ENCODE measurements at regions not wholly inside any gene's neighbourhood (a gene's known extent, or its start where the extent isn't known, plus 50 kb on each side); places are given as distances from the start of the nearest gene placed in this dataset.

- Histone ChIP-seq H3K9me2 (ENCODE audit: insufficient read depth) (no peaks in the 10 kb centered on the region), H2AFZ (ENCODE audit: low read depth, low read length, poor library complexity, severe bottlenecking) (no peak overlapping the region), H3K79me2 (ENCODE audit: insufficient read depth, low read length) (no peaks in the 10 kb centered on the region), H3K4me1 (ENCODE audit: control insufficient read depth in 1 of 2, insufficient read depth in 2 of 2, low read length in 2 of 2) (no peaks in the 10 kb centered on the region), H4K20me1 (ENCODE audit: insufficient read depth) (no peaks in the 10 kb centered on the region), H3K4me2 (ENCODE audit: low read length) (no peak overlapping the region), H3K27ac (ENCODE audit: low read depth, low read length) (no peak overlapping the region), H3K9ac (ENCODE audit: low read length) (no peak overlapping the region), H3K27me3 (ENCODE audit: insufficient read depth, low read length) (no peaks in the 10 kb centered on the region), H3K9me3 (ENCODE audit: control insufficient read depth in 1 of 2, insufficient read depth in 1 of 2, low read depth in 1 of 2, low read length in 2 of 2) (peaks cover 6 to 7% of the 10 kb centered on the region in 2 experiments; a peak in 1 of 4 replicates), H3K36me3 (ENCODE audit: control insufficient read depth in 1 of 2, insufficient read depth in 2 of 2, low read length in 2 of 2) (no peaks in the 10 kb centered on the region), H3K4me3 (replicated peaks in 1 of 2; ENCODE audit: low read depth in 1 of 2, low read length in 2 of 2) (no peak overlapping the region)
- TF ChIP-seq EZH2 (IDR thresholded peaks at IDR 0.05) = no peak
- TF ChIP-seq SIN3A (IDR thresholded peaks at IDR 0.05; ENCODE audit: low read depth) = no peak
- no peak for TF ChIP-seq MAX (IDR thresholded peaks at IDR 0.05)
- no peak for TF ChIP-seq ZBTB33 (IDR thresholded peaks at IDR 0.05; ENCODE audit: extremely low read depth, insufficient replicate concordance, low read length)
- TF ChIP-seq YY1 (IDR thresholded peaks at IDR 0.05; ENCODE audit: extremely low read depth, insufficient replicate concordance, low read depth, low read length) = no peak
- no peak for TF ChIP-seq ELF1 (IDR thresholded peaks at IDR 0.05; ENCODE audit: borderline replicate concordance, low read depth)
- no peak for TF ChIP-seq SRF (IDR thresholded peaks at IDR 0.05; ENCODE audit: low read depth)
- no peak for TF ChIP-seq CEBPB (IDR thresholded peaks at IDR 0.05; ENCODE audit: low read depth)
- no peak for TF ChIP-seq FOSL1 (IDR thresholded peaks at IDR 0.05; ENCODE audit: low read depth)
- TF ChIP-seq POLR2A (IDR thresholded peaks at IDR 0.05; ENCODE audit: borderline replicate concordance, extremely low read depth, insufficient read depth, insufficient read length) = no peak
- TF ChIP-seq CTCF (IDR thresholded peaks at IDR 0.05 in 2 of 3, conservative IDR thresholded peaks at IDR 0.05 in 1 of 3; ENCODE audit: borderline replicate concordance in 1 of 3, insufficient read depth in 1 of 3, low read depth in 2 of 3, low read length in 2 of 3) = no peak
- no peak for TF ChIP-seq JUND (IDR thresholded peaks at IDR 0.05)
- TF ChIP-seq TCF7L2 (IDR thresholded peaks at IDR 0.05; ENCODE audit: borderline replicate concordance, extremely low read depth, insufficient read depth, insufficient read length) = no peak
- TF ChIP-seq POLR2AphosphoS5 (IDR thresholded peaks at IDR 0.05; ENCODE audit: low read depth, low read length) = no peak
- TF ChIP-seq SP1 (IDR thresholded peaks at IDR 0.05; ENCODE audit: low read depth) = no peak
- no TSS peak for BruUV-seq (replicated peaks)
- CTCF ChIA-PET = no interaction called here
- DNase-seq (ENCODE audit: low read depth, low spot score) = no peak
- intact Hi-C loops (cut with micrococcal nuclease) = no loop called here
- RAD21 ChIA-PET (ENCODE audit: low non-redundant PET in 1 of 2, low total read pairs in 2 of 2, uncharacterized antibody in 2 of 2, unreplicated experiment in 2 of 2) = no interaction called here
- POLR2A ChIA-PET = no interaction called here
- ATAC-seq = no peak
Measured at GRCh38 chr13:107104631-107105030, 536.7 kb upstream of the ARGLU1 start.
